Keratinocyte (primary cell): ENCODE measurements at regions not wholly inside any gene's neighbourhood (a gene's known extent, or its start where the extent isn't known, plus 50 kb on each side); places are given as distances from the start of the nearest gene placed in this dataset.

Experiments
- DNase-seq: peaks from one replicate; pipeline ENCODE4 v3.0.0-alpha.2; 2011; ENCODE audit warnings: low read depth, missing footprints, low spot score
- FAIRE-seq: peaks from 2 replicates; lab custom pipeline; 2011; peaks lifted over from hg19 to GRCh38; lab: Jason Lieb, UNC
- H2AFZ ChIP-seq: 2 replicates; pipeline ENCODE4 v1.6.0; 2012; ENCODE audit warnings: low read length, control low read depth, inconsistent platforms; ENCODE audit not compliant: control insufficient read depth
- H3K27ac ChIP-seq: 2 replicates; pipeline ENCODE4 v1.5.1; 2011; ENCODE audit warnings: low read length; ENCODE audit not compliant: control insufficient read depth, insufficient read depth
- H3K27me3 ChIP-seq: 3 replicates; pipeline ENCODE4 v1.6.0; 2011; ENCODE audit warnings: low read length; ENCODE audit not compliant: control insufficient read depth, insufficient read depth; ENCODE audit errors: extremely low read depth
- H3K36me3 ChIP-seq, 2 experiments: 2 replicates in 1 of 2; 3 replicates in 1 of 2; pipeline ENCODE4 v1.5.1; 2011; ENCODE audit warnings: low read length in 2 of 2, mild to moderate bottlenecking in 1 of 2; ENCODE audit not compliant: control insufficient read depth in 2 of 2, insufficient read depth in 2 of 2; ENCODE audit errors: extremely low read depth in 1 of 2
- H3K4me1 ChIP-seq: 3 replicates; pipeline ENCODE4 v1.5.1; 2011; ENCODE audit warnings: low read length; ENCODE audit not compliant: control insufficient read depth, insufficient read depth; ENCODE audit errors: extremely low read depth
- H3K4me2 ChIP-seq: 3 replicates; pipeline ENCODE4 v1.6.0; 2011; ENCODE audit warnings: low read depth, low read length; ENCODE audit not compliant: control insufficient read depth, insufficient read depth; ENCODE audit errors: extremely low read depth
- H3K4me3 ChIP-seq, 3 experiments: fragments of 200-600 bp in 1 of 3; sonication (generic) in 1 of 3; 2 replicates in 2 of 3; 3 replicates in 1 of 3; pipeline ENCODE4 v1.5.1; 2011 to 2016; ENCODE audit warnings: low read length in 3 of 3, mild to moderate bottlenecking in 3 of 3, control low read depth in 2 of 3, inconsistent platforms in 1 of 3, low read depth in 1 of 3, mixed read lengths in 1 of 3, mixed run types in 1 of 3, moderate library complexity in 1 of 3; ENCODE audit not compliant: control insufficient read depth in 2 of 3, insufficient read depth in 2 of 3; ENCODE audit errors: extremely low read depth in 1 of 3
- H3K79me2 ChIP-seq: 2 replicates; pipeline ENCODE4 v1.6.0; 2012; ENCODE audit warnings: low read length; ENCODE audit not compliant: control insufficient read depth, insufficient read depth
- H3K9ac ChIP-seq: 3 replicates; pipeline ENCODE4 v1.6.0; 2011; ENCODE audit warnings: low read length; ENCODE audit not compliant: control insufficient read depth, insufficient read depth; ENCODE audit errors: extremely low read depth
- H3K9me1 ChIP-seq: 3 replicates; pipeline ENCODE4 v1.6.0; 2011; ENCODE audit warnings: low read length; ENCODE audit not compliant: control insufficient read depth, insufficient read depth; ENCODE audit errors: extremely low read depth
- H3K9me3 ChIP-seq: 2 replicates; pipeline ENCODE4 v1.5.1; 2012; ENCODE audit warnings: low read depth, low read length; ENCODE audit not compliant: control insufficient read depth
- H4K20me1 ChIP-seq: 3 replicates; pipeline ENCODE4 v1.6.0; 2011; ENCODE audit warnings: low read length; ENCODE audit not compliant: control insufficient read depth, insufficient read depth; ENCODE audit errors: extremely low read depth
- CTCF ChIP-seq, 3 experiments: IDR thresholded peaks in 1 of 3; conservative IDR thresholded peaks in 1 of 3; optimal IDR thresholded peaks in 1 of 3; 2 replicates in 2 of 3; 3 replicates in 1 of 3; pipeline versions ENCODE3 to v1.5.1; 2011; ENCODE audit warnings: low read length in 3 of 3, mild to moderate bottlenecking in 3 of 3, moderate library complexity in 2 of 3, control low read depth in 1 of 3, inconsistent platforms in 1 of 3; ENCODE audit not compliant: insufficient read depth in 2 of 3; ENCODE audit errors: extremely low read depth in 1 of 3
- EZH2 ChIP-seq: IDR thresholded peaks from one replicate; pipeline ENCODE4 v1.6.1; 2012; ENCODE audit warnings: inconsistent platforms, mild to moderate bottlenecking, low read length, moderate library complexity
- dilution Hi-C: fragments of 300-500 bp; cut with MboI; formaldehyde crosslinking; loops from one replicate; pipeline ENCODE4 v1.7.0; 2020; ENCODE audit warnings: low sequenced_read_pairs; ENCODE audit not compliant: extremely low pct_ligation_motif_present

- no peak overlapping the region for H2AFZ ChIP-seq
- no peak overlapping the region for H3K27ac ChIP-seq
- no peaks in the 10 kb centered on the region for H4K20me1 ChIP-seq
- no peak overlapping the region for H3K4me3 ChIP-seq
- H3K36me3 ChIP-seq = no peaks in the 10 kb centered on the region
- H3K27me3 ChIP-seq = no peaks in the 10 kb centered on the region
- no peaks in the 10 kb centered on the region for H3K4me1 ChIP-seq
- FAIRE-seq (no peak), DNase-seq (no peak)
- TF ChIP-seq EZH2 (no peak), CTCF (optimal IDR thresholded peaks at IDR 0.05 in 1 of 3, IDR thresholded peaks at IDR 0.05 in 1 of 3, conservative IDR thresholded peaks at IDR 0.05 in 1 of 3; ENCODE audit: extremely low read depth in 1 of 3, insufficient read depth in 2 of 3, low read length in 3 of 3) (no peak)
- no peaks in the 10 kb centered on the region for H3K9me3 ChIP-seq
- H3K4me2 ChIP-seq = no peak overlapping the region
- no peak overlapping the region for H3K9ac ChIP-seq
- dilution Hi-C loops = no loop called here
- H3K79me2 ChIP-seq = no peaks in the 10 kb centered on the region
- no peaks in the 10 kb centered on the region for H3K9me1 ChIP-seq
Measured at GRCh38 chr13:65064967-65065366, 2165.2 kb downstream of the PCDH9 start.

DNA sequence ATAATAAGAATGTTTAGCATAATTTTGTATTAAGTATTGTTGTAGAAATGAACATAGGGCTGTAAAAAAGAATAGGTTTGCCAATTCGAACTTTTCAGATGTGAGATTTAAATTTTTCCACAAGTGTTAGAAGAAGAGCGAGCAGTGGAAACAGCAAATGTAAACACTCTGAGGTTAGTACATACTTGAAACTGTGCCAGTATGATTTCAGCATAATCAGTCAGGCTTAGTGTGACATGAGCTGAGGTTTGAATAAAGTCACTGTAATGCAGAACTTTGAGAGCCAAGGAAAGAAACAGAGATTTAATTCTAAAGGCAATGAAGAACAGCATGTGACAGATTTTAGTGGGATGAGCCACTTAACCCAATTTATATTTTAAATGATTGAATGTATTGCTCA, 2166.4 kb downstream of the PCDH9 start:
- no peak for DNase-seq
- Histone ChIP-seq H3K79me2 (no peaks in the 10 kb centered on the region), H3K9ac (no peak overlapping the region), H3K4me3 (no peak overlapping the region), H3K27ac (no peak overlapping the region), H3K27me3 (no peaks in the 10 kb centered on the region), H3K4me2 (no peak overlapping the region), H4K20me1 (no peaks in the 10 kb centered on the region), H3K9me1 (no peaks in the 10 kb centered on the region), H2AFZ (no peak overlapping the region), H3K4me1 (no peaks in the 10 kb centered on the region), H3K36me3 (no peaks in the 10 kb centered on the region), H3K9me3 (no peaks in the 10 kb centered on the region)
- dilution Hi-C loops = no loop called here
- no peak for TF ChIP-seq EZH2
- no peak for TF ChIP-seq CTCF (optimal IDR thresholded peaks at IDR 0.05 in 1 of 3, IDR thresholded peaks at IDR 0.05 in 1 of 3, conservative IDR thresholded peaks at IDR 0.05 in 1 of 3; ENCODE audit: extremely low read depth in 1 of 3, insufficient read depth in 2 of 3, low read length in 3 of 3)
- no peak for FAIRE-seq
